ENCODE measurements at regions not wholly inside any gene's neighbourhood (a gene's known extent, or its start where the extent isn't known, plus 50 kb on each side); places are given as distances from the start of the nearest gene placed in this dataset.
"Not testable (repeated sequence)": the region's sequence is repeated elsewhere in the genome, so short reads cannot be mapped to it uniquely, and the experiment has no call there.

DNA sequence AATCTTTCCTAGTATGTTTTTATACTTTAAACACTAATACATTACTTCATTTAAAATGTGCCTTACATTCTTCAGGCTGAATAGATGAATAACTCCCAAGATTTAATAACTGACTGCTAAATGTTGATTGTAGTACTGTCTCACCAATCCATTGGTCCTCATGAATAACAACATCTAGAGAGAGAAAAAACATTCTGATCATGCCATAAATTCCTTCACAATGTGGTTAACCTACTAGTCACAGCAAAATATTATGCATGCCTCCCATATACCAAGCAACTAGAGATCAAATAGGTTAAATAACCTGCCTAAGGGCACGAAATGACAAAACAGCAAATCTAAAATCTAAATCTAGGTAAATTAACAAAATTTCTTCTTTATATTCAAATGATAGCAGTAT lies 66.2 kb downstream of the SYT15 start:
- DNase-seq: not testable (repeated sequence)

- DNase-seq: not testable (repeated sequence)
These were observed 67.2 kb downstream of the SYT15 start for GRCh38 chr10:46646132-46646531.

DNA sequence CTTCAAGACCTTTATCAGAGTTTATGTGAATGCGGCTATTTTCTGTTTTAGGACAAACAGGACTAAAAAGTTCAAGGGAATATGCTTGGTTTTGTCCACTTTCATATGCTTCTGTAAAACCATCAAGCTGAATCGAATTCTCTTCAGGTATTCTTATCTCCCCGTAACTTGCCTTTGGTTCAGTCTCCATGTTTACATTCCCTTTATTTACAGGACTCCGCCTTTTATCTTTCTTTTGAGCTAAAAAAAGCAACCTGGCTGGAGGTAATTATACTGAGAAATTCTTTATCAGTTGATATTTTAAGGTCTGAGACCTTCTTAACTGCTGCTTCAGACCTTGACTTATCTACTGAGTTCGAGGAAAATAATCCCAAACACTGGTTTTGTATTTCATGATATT lies 72.0 kb downstream of the SYT15 start:
- DNase-seq: not testable (repeated sequence)

DNA sequence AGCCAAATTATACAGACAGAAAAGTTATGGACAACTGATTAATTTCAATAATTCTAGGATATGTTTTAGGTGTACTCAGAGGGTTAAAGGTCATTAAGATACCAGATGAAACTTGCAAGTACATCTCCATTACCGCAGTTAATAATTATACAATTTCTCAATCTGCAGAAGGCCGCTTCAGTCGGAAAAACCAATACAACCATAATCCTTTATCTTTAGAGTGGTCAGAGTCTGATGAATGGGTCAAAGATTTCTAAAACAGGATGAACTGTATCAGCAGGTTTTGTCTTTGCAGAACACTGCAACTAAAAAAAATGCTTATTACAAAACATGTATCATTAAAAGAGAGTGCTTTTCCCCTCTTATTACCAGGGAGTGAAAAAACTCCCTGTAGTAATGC lies 78.5 kb downstream of the SYT15 start:
- not testable (repeated sequence) for DNase-seq

DNA sequence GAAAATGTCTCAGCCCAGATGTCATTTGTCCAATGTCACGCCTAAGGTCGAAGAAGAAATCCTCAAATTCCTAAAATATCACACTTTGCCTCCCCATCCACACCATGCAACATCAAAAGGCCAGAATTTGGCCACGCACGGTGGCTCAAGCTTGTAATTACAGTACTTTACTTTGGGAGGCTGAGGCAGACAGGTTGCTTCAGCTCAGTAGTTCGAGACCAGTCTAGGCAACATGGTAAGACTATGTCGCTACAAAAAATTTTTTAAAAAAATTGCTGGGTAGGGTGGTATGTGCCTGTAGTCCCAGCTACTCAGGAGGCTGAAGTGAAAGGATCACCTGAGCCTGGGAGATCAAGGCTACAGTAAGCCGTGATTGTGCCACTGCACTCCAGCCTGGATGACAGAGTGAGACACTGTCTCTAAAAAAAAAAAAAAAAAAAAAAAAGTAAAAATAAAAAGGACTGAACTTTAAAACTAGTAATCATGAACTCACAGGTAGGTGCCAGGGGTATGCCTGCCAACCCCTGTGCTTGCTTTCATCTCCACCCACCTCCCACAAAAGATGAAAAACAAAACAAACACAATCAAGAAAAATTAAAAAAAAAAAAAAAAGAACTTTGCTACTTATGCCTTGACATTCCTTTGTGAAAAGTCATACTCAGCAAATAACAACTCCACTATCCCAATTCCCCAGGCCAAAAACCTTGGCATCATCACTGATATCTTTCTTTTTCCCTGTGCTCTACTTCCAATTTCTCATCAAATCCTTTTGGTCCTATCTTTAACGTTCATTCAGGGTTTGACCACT lies 81.3 kb downstream of the SYT15 start:
- not testable (repeated sequence) for DNase-seq

DNA sequence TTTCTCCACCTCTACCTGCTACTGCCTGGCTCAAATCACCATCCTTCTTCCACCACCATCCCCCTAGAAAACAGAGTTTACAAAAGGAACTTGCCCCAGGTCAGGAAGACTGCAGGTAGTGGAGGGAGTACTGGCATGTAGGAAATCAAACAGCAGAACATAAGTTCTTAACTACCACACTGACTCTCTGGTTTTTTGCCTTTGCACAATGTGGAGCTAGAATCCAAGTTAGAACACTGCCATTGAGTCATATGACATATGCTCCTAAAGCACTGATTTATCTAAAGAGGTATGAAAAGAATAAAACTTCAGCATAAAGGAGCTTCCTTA lies 81.9 kb downstream of the SYT15 start:
- not testable (repeated sequence) for DNase-seq

DNA sequence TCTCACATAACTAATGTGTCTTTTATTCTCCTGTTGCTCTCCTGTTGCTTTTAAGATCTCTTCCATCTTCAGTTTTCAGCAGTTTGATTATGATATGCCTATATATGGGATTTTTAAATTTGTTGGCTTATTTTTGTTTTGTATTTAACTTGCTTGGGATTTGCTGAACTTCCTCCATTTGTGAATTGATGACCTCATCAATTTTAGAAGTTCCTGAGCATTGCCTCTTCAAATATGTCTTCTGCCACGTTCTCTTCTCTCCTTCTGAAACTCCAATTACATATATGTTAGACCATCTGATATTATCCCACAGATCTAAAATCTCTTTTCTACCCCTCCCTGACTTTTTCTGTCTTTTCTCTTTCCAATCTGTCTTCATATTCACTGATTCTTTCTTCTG lies 86.6 kb downstream of the SYT15 start:
- DNase-seq: not testable (repeated sequence)

DNA sequence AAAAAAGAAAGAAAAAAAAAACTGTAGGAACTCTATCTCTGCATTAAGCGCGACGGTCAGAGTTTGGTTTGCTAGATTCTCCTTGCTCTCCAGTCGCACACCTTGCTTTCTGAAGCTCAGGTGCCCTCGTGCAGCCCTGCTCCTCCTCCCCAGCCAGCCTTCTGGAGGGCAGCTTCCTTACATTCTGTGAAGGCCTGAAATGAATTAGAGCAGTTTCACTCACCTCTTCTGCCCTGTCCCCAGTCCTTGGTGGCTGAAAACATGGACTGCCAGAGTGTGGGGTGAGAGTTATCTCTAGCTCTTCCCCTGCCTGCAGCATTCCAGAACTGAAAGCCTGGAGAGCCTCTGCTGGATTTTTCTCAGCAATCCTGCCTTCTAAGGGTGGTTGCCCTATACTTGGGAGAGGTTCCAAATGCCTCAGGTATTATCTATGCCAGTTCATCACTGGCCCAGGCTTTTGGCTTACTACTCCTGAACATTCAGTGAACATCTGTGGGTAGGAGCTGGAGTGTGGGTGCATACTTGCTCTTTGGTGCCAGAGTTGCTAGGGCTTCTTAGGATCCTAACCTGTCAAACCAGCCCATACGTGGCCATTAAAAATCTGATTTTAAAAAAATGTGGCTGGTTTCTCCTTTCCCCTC lies 89.5 kb downstream of the SYT15 start:
- not testable (repeated sequence) for DNase-seq

DNA sequence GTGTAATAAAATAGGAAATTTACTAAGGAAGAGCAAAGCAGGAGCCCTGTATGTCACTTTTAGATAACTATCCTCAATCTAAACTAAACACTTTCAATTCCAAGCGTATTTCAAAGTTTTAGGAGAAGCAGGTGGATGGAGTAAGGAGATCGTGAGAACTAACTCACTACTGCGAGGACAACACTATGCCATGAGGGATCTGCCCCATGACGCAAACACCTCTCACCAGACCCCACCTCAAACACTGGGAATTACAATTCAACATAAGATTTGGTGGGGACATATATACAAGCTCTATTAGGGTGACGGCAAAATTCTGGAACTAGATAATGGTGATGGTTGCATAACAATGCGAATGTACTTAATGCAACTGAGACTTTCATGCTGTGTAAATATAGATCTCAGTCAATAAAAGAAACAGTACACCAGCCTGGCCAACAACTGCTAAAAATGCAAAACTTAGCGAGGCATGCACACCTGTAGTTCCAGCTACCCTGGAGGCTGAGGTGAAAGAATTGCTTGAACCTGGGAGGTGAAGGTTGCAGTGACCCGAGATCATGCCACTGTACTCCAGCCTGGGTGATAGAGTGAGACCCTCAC lies 99.0 kb downstream of the SYT15 start:
- not testable (repeated sequence) for DNase-seq

GRCh38 chr10:46691397-46691796 lies 112.5 kb downstream of the SYT15 start:
- not testable (repeated sequence) for DNase-seq

DNA sequence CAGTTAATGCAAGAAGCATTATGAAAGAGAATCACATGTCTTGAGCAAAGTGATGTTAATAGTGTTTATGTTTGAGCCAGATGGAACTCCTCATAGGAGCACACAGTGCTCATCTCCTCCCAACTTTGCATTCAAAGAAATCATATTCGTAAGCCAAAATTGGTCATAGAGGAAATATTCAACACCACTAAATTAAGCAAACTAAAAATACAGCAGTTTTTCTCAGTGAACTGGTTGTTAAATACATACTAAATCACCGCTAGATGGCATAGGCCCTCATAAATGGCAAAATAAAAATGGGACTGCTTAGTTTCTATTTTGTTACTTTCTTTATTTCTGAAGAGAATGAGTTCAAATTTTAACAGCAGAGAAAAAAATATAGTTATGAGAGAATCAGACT lies 114.3 kb downstream of the SYT15 start:
- DNase-seq: not testable (repeated sequence)

GRCh38 chr10:46717264-46717663 lies 138.3 kb downstream of the SYT15 start:
- DNase-seq: not testable (repeated sequence)

GRCh38 chr10:46718014-46718413 lies 139.1 kb downstream of the SYT15 start:
- not testable (repeated sequence) for DNase-seq

DNA sequence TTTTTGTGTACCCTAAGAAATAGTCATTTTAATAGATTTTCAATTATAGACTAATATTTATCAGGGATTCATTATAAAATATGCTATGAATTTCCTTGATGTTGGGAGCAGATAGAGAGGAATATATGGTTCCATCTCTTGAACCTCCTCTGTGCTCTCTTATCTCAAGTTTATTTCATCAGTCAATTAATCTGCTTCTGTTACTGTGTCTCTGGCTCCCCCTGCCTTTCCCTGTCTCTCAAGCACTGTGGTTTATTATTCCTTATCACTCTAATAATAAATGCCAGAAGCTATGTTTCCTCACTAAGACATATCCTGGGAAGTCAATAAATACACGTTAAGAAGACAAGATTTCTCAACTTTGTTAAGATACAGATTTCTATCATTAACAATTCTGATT lies 141.5 kb downstream of the SYT15 start:
- peak; percentile 44 for DNase-seq

- not testable (repeated sequence) for DNase-seq
These were observed 142.0 kb downstream of the SYT15 start for GRCh38 chr10:46720811-46721518.

- not testable (repeated sequence) for DNase-seq
These were observed 145.3 kb downstream of the SYT15 start for GRCh38 chr10:46724258-46724657.

DNA sequence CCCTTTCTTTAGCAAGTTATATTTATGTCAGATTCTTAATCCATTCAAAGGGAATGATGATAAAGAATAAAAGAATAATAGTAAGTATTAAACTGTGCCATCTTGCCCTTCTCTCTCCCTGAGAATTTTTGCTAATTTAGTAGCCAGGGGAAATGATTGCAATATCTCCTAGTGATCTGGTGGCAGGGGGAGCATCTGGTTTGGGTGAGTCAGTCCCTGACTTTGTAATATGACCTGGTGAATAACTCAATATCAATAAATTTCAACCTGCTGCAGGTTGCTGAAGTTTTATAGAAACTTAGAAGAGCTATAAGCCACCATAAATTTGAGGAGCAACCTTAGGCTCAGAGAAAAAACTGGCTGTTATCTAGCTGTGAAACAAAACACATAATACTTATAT lies 149.4 kb downstream of the SYT15 start:
- not testable (repeated sequence) for DNase-seq

GRCh38 chr10:46730729-46731128 lies 151.8 kb downstream of the SYT15 start:
- DNase-seq: not testable (repeated sequence)

DNA sequence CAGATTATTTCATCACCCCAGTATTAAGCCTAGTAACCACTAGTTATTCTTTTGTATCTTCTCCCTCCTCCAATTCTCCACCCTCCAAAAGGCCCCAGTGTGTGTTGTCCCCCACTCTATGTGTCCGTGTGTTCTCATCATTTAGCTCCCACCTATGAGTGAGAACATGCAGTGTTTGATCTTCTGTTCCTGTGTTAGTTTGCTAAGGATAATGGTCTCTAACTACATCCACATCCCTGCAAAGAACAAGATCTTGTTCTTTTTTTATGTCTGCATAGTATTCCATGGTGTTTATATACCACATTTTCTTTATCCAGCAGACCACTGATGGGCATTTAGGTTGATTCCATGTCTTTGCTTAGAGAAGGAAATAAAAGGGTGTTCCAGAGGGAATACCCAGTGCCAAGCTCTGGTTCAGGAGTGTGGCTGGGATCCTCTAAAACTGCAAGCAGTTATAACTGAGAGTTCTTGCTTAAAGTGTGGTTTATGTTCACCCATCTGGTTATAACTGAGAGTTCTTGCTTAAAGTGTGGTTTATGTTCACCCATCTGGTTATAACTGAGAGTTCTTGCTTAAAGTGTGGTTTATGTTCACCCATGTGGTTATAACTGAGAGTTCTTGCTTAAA lies 154.8 kb downstream of the SYT15 start:
- DNase-seq: not testable (repeated sequence)

DNA sequence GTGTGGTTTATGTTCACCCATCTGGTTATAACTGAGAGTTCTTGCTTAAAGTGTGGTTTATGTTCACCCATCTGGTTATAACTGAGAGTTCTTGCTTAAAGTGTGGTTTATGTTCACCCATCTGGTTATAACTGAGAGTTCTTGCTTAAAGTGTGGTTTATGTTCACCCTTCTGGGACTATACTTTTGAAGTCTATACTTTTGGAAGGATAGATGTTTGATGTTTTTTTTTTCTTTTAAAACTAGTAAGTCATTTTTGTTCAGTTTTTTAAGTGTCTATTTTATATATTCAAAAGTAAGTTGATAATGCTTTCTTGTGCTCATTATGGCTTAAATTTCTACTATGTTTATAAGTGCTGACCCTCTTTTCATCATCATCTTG lies 155.3 kb downstream of the SYT15 start:
- not testable (repeated sequence) for DNase-seq

GRCh38 chr10:46739919-46740318 lies 161.0 kb downstream of the SYT15 start:
- not testable (repeated sequence) for DNase-seq

GRCh38 chr10:46740368-46740767 lies 161.4 kb downstream of the SYT15 start:
- DNase-seq: not testable (repeated sequence)

- not testable (repeated sequence) for DNase-seq
These were observed 162.2 kb upstream of the PTPN20 start for GRCh38 chr10:46749003-46749402.

Data from dermis blood vessel endothelial cell (primary cell).